Panc1 (cell line): ENCODE measurements at regions not wholly inside any gene's neighbourhood (a gene's known extent, or its start where the extent isn't known, plus 50 kb on each side); places are given as distances from the start of the nearest gene placed in this dataset.

Experiments used
- SIN3A ChIP-seq: IDR thresholded peaks from 2 replicates; pipeline ENCODE4 v1.6.1; 2012; ENCODE audit warnings: low read depth, mild to moderate bottlenecking, low read length, moderate library complexity, borderline replicate concordance; ENCODE audit not compliant: insufficient read depth
- TF ChIP-seq, protein P1 (sequence below): fragments of 450-650 bp; IDR thresholded peaks from 2 replicates; pipeline ENCODE4 v1.5.1; 2017; ENCODE audit warnings: mild to moderate bottlenecking

DNA sequence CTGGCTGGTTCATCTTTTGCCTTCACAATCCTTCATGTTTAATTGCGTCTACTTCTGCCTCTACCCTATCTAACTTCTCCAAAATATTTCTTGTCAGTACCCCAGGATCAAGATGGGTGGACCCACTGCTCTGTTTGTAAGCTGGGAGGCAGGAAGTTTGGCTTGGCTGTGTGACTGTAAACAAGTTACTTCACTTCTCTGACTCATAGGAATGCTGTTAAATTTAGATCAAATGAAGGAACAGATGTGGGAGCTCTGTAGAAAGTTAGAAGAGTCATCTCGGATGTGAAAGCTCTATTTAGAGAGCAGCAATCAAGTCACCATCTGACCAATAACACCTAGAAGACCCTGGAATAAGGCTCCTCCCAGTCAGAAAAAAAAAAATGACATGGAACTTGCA is 55.2 kb upstream of the MRTFB start:
- TF ChIP-seq, protein P1, sequence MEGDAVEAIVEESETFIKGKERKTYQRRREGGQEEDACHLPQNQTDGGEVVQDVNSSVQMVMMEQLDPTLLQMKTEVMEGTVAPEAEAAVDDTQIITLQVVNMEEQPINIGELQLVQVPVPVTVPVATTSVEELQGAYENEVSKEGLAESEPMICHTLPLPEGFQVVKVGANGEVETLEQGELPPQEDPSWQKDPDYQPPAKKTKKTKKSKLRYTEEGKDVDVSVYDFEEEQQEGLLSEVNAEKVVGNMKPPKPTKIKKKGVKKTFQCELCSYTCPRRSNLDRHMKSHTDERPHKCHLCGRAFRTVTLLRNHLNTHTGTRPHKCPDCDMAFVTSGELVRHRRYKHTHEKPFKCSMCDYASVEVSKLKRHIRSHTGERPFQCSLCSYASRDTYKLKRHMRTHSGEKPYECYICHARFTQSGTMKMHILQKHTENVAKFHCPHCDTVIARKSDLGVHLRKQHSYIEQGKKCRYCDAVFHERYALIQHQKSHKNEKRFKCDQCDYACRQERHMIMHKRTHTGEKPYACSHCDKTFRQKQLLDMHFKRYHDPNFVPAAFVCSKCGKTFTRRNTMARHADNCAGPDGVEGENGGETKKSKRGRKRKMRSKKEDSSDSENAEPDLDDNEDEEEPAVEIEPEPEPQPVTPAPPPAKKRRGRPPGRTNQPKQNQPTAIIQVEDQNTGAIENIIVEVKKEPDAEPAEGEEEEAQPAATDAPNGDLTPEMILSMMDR: no peak
- no peak for TF ChIP-seq SIN3A
